ENCODE measurements at regions not wholly inside any gene's neighbourhood (a gene's known extent, or its start where the extent isn't known, plus 50 kb on each side); places are given as distances from the start of the nearest gene placed in this dataset.

DNA sequence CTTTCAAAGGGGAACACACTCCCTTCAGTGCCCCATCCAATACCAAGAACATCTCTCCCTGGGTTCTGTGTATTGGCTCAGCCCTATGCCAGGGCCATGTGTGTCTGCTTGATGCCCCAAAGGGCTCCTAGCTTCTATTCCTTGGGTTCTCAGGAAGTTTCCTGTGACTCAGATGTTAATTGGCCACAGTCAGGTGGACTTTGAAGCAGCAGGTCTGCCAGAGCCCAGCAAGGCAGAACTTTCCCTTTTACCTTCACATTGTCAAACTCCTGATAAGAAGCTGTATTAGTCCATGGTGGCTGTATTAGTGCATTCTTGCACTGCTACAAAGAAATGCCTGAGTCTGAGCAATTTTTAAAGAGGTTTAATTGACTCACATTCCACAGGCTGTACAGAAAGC lies 116.0 kb upstream of the PTPRT start:
- DNase-seq = no peak

- no peak for DNase-seq
These were observed 114.9 kb upstream of the PTPRT start for GRCh38 chr20:43304598-43304997.

DNA sequence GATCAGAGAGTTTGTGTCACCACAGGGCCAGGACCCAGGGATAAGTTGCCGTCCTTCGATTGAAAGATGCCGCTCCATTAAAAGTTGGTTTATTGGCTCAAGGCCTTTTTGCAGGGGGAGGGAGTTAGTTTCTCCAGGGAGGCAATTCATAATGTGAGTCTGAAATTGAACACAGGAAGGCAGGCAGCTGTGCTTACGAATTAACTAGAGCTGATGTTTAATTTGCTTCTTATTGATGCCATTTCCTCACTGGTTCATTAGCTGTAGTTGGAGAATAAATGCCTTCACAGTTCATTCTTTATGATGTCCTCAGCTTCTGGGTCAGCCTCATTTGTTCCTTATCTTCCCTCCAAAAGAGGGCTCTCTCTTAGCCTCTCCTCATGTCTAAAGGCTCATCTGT lies 113.2 kb upstream of the PTPRT start:
- DNase-seq = no peak

GRCh38 chr20:43300901-43301300 lies 111.2 kb upstream of the PTPRT start:
- DNase-seq = no peak

- DNase-seq = no peak
These were observed 106.1 kb upstream of the PTPRT start for GRCh38 chr20:43295781-43296180.

GRCh38 chr20:43295263-43295662 lies 105.6 kb upstream of the PTPRT start:
- DNase-seq = no peak

DNA sequence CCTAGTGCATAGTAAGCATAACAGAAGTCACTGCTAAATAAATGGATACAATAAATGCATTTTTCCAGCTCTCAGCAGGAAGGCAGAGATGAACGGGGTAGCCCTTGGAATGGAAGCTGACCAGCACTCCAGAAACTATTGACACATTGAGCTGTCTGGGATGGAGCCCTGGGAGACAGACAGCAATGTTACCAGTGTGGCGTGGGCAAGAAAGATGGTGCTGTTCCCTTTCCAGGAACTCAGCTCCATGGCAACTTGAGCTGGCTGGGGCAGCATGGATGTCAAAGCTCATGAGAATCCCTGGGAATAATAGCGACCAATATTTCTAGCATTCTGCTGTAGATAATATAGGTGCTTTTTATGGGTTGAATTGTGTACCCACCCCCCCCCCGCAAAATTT lies 104.3 kb upstream of the PTPRT start:
- DNase-seq = no peak

- no peak for DNase-seq
These were observed 103.5 kb upstream of the PTPRT start for GRCh38 chr20:43293068-43293786.

DNA sequence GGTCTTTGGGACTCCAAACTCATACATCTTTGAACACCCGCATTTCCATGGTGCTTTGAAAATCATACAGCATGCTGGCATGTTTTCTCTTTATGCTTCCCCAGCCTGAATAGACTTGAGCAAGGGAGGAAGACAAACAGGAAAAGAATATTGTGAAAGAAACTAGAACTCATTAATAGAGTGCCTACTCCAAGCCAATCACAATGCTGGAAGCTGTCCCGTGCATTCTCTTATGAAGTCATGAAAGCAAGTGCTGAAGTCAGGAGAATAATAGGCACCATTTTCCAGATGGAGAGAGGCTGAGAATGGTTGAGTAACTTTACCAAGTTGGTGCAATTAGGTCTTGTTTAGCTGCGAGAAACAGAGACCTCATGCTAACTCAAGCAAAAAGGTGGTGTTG lies 102.5 kb upstream of the PTPRT start:
- no peak for DNase-seq

DNA sequence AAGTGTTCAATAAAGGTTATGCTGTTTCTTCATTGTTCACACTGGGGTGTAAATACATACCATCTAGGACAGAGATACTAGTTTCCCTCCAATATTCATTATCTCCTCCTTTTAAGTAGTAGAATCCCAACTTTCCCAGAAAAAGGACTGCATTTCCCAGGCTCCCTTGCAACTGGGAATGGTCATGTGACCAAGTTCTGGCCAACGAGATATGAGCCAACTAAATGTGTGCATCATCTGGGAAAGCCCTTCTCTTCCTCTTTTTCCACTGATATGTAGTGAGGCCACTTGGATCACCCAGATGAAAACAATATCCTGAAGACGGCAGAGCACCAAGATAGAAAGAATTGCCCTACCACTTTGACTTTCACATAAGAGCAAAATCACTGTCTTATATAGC lies 97.9 kb upstream of the PTPRT start:
- DNase-seq = no peak

GRCh38 chr20:43285170-43285569 lies 95.5 kb upstream of the PTPRT start:
- DNase-seq = no peak

GRCh38 chr20:43284486-43284885 lies 94.8 kb upstream of the PTPRT start:
- DNase-seq = no peak

DNA sequence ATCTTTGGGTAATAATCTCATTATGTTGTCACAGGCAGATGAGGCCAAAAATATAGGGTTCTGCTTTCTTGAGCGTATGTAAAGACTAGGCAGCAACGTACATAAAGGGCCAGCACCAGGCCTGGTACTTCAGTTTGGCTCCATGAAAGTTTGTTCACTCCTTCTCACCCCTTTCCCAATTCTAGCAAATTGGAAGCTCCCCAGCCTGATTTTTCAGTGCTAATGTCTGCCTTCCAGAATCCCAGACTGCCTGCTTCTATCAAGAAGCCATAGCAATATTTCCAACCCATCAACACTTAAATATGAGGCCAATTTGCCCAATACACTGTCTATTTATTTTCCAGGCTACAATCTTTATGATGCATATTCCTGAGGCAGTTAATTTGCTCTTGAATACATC lies 93.4 kb upstream of the PTPRT start:
- DNase-seq = no peak

DNA sequence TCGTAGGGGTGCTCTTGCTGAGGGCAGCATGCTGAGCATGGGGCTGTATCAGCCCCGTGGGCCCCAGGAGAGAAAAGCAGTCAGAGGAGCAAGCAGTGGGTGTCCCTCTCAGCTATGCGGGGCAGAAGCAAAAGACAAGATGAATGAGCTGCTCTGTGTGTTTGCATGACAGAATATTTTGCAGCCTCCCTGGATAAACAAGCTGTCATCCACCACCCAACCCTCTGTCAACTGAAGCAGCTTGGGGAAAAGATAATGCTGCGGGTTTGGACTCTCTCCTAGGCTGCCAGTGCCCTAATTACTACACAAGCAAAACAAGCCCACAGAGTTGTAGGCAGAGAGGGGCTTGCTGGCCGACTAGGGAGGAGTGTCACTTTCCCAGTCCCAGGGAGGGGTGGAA lies 82.3 kb upstream of the PTPRT start:
- DNase-seq = no peak

GRCh38 chr20:43265449-43265848 lies 75.7 kb upstream of the PTPRT start:
- DNase-seq = no peak

- DNase-seq = no peak
These were observed 73.5 kb upstream of the PTPRT start for GRCh38 chr20:43263226-43263625.

DNA sequence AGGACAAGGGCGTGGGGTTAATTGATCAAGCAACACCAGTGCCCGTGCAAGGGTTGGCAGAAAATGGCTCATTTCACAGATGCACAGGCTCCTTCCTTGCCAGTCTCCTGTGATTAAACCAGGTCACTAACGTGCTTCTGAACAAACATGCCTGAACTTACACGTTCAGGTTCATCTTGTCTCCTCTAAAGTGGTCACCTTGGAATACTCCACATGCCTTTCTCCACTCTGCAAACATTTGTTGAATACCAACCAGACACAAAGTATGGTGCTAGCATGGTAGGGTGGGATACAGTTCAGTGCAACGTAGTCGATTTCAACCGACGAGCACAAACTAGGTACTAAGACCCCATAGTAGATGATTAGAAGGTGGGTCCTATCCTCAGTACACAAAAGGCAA lies 72.6 kb upstream of the PTPRT start:
- no peak for DNase-seq

DNA sequence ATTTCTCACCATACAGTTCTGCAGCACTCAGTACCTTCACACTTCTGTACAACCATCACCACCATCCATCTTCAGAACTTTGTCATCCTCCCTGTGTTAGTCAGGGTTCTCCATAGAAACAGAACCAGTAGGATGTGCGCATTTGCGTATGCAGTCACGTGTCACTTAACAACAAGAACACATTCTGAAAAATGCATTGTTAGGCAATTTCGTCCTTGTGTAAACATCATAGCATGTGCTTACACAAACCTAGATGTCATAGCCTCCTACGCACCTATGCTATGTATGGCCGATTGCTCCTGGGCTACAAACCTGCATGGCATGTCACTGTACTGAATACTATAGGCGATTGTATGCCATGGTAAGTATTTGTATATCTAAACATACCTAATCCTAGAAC lies 66.2 kb upstream of the PTPRT start:
- no peak for DNase-seq

GRCh38 chr20:43252761-43253160 lies 63.1 kb upstream of the PTPRT start:
- DNase-seq = no peak

- no peak for DNase-seq
These were observed 58.6 kb upstream of the PTPRT start for GRCh38 chr20:43248341-43248740.

- DNase-seq = no peak
These were observed 57.7 kb upstream of the PTPRT start for GRCh38 chr20:43247361-43247760.

GRCh38 chr20:43244647-43245046 lies 54.9 kb upstream of the PTPRT start:
- DNase-seq = no peak

DNA sequence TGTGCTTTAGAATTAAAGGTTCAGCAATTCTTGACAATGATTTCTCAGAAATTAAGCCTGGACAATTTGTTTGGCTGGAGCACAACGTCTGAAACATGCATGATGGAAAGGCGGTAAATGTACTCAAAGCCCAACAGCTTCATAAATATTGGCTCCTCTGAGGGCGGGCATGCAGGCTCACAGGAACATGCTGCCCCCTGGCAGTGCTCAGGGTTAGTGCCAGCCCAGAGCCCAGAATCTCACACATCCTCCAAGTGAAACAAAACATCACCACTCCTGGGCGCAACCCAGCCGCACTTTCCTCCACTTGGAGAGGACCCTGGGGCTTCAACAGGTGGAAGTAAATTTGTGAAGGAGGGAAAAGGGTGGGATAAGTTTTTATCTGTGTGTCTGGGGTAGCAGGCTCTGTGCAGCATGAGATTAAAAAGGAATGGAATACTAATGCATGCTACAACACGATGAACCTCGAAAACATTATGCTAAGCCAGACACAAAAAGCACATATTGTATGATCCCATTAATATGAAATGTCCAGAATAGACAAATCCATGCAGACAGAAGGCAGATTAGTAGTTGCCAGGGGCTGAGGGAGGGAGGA lies 54.1 kb upstream of the PTPRT start:
- DNase-seq = peak in 1 of 2 experiments; percentile 2

- DNase-seq = no peak
These were observed 51.5 kb upstream of the PTPRT start for GRCh38 chr20:43241057-43241702.

All from NCI-H2081 (cell line).